ENCODE measurements at regions not wholly inside any gene's neighbourhood (a gene's known extent, or its start where the extent isn't known, plus 50 kb on each side); places are given as distances from the start of the nearest gene placed in this dataset.

GRCh38 chr1:229951856-229952534 lies 115.0 kb upstream of the GALNT2 start:
- H3K27me3 Mint-ChIP-seq (ENCODE audit: insufficient read depth), result peaks cover 4% of the 10 kb centered on the region; the same call in 1 of the 2 replicates
- H3K9me3 Mint-ChIP-seq, result no peaks in the 10 kb centered on the region
- no peaks in the 10 kb centered on the region for H3K36me3 Mint-ChIP-seq (ENCODE audit: low read depth)
- no peaks in the 10 kb centered on the region for H3K4me1 Mint-ChIP-seq (ENCODE audit: low read depth)
- DNase-seq, result no peak
- TF ChIP-seq, protein P1, sequence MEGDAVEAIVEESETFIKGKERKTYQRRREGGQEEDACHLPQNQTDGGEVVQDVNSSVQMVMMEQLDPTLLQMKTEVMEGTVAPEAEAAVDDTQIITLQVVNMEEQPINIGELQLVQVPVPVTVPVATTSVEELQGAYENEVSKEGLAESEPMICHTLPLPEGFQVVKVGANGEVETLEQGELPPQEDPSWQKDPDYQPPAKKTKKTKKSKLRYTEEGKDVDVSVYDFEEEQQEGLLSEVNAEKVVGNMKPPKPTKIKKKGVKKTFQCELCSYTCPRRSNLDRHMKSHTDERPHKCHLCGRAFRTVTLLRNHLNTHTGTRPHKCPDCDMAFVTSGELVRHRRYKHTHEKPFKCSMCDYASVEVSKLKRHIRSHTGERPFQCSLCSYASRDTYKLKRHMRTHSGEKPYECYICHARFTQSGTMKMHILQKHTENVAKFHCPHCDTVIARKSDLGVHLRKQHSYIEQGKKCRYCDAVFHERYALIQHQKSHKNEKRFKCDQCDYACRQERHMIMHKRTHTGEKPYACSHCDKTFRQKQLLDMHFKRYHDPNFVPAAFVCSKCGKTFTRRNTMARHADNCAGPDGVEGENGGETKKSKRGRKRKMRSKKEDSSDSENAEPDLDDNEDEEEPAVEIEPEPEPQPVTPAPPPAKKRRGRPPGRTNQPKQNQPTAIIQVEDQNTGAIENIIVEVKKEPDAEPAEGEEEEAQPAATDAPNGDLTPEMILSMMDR (IDR thresholded peaks at IDR 0.05), result no peak
- H3K27ac Mint-ChIP-seq, result no peak overlapping the region
- H3K4me3 Mint-ChIP-seq, result no peak overlapping the region

- Mint-ChIP-seq H3K36me3 (ENCODE audit: low read depth) (no peaks in the 10 kb centered on the region), H3K9me3 (no peaks in the 10 kb centered on the region), H3K27me3 (ENCODE audit: insufficient read depth) (peaks cover 4% of the 10 kb centered on the region; the same call in 1 of the 2 replicates), H3K4me1 (ENCODE audit: low read depth) (no peaks in the 10 kb centered on the region), H3K4me3 (no peak overlapping the region), H3K27ac (no peak overlapping the region)
- TF ChIP-seq, protein P1 (IDR thresholded peaks at IDR 0.05), result no peak
- DNase-seq, result no peak
Measured at GRCh38 chr1:229952670-229953520, 114.1 kb upstream of the GALNT2 start.

- no peak for DNase-seq
- Mint-ChIP-seq H3K36me3 (ENCODE audit: low read depth) (no peaks in the 10 kb centered on the region), H3K27me3 (ENCODE audit: insufficient read depth) (no peaks in the 10 kb centered on the region), H3K4me1 (ENCODE audit: low read depth) (no peaks in the 10 kb centered on the region), H3K27ac (no peak overlapping the region), H3K4me3 (no peak overlapping the region), H3K9me3 (no peaks in the 10 kb centered on the region)
- TF ChIP-seq, protein P1 (IDR thresholded peaks at IDR 0.05), result no peak
Measured at GRCh38 chr1:229953736-229954326, 113.2 kb upstream of the GALNT2 start.

- Mint-ChIP-seq H3K27ac (no peak overlapping the region), H3K27me3 (ENCODE audit: insufficient read depth) (no peaks in the 10 kb centered on the region; the same call in none of the 2 replicates), H3K36me3 (ENCODE audit: low read depth) (no peaks in the 10 kb centered on the region)
Measured at GRCh38 chr1:229964281-229964680, 102.8 kb upstream of the GALNT2 start.

DNA sequence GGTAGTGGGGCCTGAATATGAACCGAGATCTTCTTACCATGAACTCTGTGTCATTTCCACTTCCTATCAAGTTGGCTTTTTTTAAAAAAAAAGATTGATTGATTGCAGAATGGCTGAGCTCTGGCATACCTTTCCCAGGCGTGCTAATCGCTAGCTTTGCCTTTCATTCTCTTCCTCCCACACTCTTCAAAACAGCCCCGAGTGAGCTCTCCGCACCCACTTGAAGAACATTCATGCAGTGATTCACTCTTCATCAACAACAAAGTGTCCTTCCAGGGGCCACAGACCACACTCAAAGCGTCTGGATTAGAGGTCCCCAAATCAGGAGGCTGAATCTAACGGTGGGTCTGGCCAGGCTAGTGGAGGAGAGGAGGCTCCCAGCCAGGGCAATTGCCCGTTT lies 96.3 kb upstream of the GALNT2 start:
- no peak overlapping the region for H3K4me3 Mint-ChIP-seq
- no peak overlapping the region for H3K27ac Mint-ChIP-seq
- H3K4me1 Mint-ChIP-seq (ENCODE audit: low read depth), result no peaks in the 10 kb centered on the region
- no peaks in the 10 kb centered on the region for H3K36me3 Mint-ChIP-seq (ENCODE audit: low read depth)
- TF ChIP-seq, protein P1 (IDR thresholded peaks at IDR 0.05), result no peak
- H3K27me3 Mint-ChIP-seq (ENCODE audit: insufficient read depth), result no peaks in the 10 kb centered on the region; the same call in none of the 2 replicates
- DNase-seq, result no peak
- no peaks in the 10 kb centered on the region; the same call in 1 of the 2 replicates for H3K9me3 Mint-ChIP-seq

More at GRCh38 chr1:229964281-229964680, 102.8 kb upstream of the GALNT2 start:
- TF ChIP-seq, protein P1 (IDR thresholded peaks at IDR 0.05), result no peak
- H3K9me3 Mint-ChIP-seq, result no peaks in the 10 kb centered on the region
- H3K4me3 Mint-ChIP-seq, result no peak overlapping the region
- DNase-seq, result no peak
- no peaks in the 10 kb centered on the region for H3K4me1 Mint-ChIP-seq (ENCODE audit: low read depth)

Measured in HFFc6 (cell line).